ENCODE measurements at regions not wholly inside any gene's neighbourhood (a gene's known extent, or its start where the extent isn't known, plus 50 kb on each side); places are given as distances from the start of the nearest gene placed in this dataset.

GRCh38 chr4:184550476-184550875 is 76.1 kb upstream of the IRF2 start:
- no peak for FAIRE-seq
- TF ChIP-seq, protein P1, sequence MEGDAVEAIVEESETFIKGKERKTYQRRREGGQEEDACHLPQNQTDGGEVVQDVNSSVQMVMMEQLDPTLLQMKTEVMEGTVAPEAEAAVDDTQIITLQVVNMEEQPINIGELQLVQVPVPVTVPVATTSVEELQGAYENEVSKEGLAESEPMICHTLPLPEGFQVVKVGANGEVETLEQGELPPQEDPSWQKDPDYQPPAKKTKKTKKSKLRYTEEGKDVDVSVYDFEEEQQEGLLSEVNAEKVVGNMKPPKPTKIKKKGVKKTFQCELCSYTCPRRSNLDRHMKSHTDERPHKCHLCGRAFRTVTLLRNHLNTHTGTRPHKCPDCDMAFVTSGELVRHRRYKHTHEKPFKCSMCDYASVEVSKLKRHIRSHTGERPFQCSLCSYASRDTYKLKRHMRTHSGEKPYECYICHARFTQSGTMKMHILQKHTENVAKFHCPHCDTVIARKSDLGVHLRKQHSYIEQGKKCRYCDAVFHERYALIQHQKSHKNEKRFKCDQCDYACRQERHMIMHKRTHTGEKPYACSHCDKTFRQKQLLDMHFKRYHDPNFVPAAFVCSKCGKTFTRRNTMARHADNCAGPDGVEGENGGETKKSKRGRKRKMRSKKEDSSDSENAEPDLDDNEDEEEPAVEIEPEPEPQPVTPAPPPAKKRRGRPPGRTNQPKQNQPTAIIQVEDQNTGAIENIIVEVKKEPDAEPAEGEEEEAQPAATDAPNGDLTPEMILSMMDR (IDR thresholded peaks at IDR 0.05; ENCODE audit: insufficient read depth, missing control alignments), result no peak
- DNase-seq (ENCODE audit: insufficient read length, low spot score), result no peak

- DNase-seq (ENCODE audit: insufficient read length, low spot score) (no peak), FAIRE-seq (no peak)
Observed at GRCh38 chr4:184548648-184549341, 74.4 kb upstream of the IRF2 start.

GRCh38 chr4:184548316-184548647 is 73.9 kb upstream of the IRF2 start:
- DNase-seq (ENCODE audit: insufficient read length, low spot score) (no peak), FAIRE-seq (no peak)
- TF ChIP-seq, protein P1 (IDR thresholded peaks at IDR 0.05; ENCODE audit: insufficient read depth, missing control alignments), result no peak

More at GRCh38 chr4:184548648-184549341, 74.4 kb upstream of the IRF2 start:
- TF ChIP-seq, protein P1 (IDR thresholded peaks at IDR 0.05; ENCODE audit: insufficient read depth, missing control alignments), result no peak

GRCh38 chr4:184544788-184545409 is 70.5 kb upstream of the IRF2 start:
- FAIRE-seq (no peak), DNase-seq (ENCODE audit: insufficient read length, low spot score) (no peak)
- TF ChIP-seq, protein P1 (IDR thresholded peaks at IDR 0.05; ENCODE audit: insufficient read depth, missing control alignments), result no peak

- DNase-seq (ENCODE audit: insufficient read length, low spot score) (no peak), FAIRE-seq (no peak)
- TF ChIP-seq, protein P1 (IDR thresholded peaks at IDR 0.05; ENCODE audit: insufficient read depth, missing control alignments), result no peak
Observed at GRCh38 chr4:184541907-184542306, 67.6 kb upstream of the IRF2 start.

DNA sequence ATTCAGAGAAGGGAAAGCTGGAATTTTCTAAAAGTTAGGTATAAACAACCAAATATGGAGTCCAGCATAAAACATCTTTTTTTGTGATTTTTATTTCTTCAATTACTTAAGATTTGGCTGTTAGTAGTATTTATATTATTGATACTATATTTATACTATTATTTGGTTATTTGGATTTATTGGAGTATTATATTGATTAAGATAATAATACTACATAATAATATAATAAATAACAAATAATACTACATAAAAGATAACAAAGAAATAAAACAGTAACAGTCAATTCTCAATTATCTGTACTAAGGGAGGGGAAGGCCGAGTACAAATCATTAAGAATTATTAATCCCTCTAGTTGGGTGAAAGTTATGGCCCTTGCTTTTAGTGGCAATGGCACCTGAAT is 66.0 kb upstream of the IRF2 start:
- DNase-seq (ENCODE audit: insufficient read length, low spot score), result no peak
- FAIRE-seq, result no peak
- TF ChIP-seq, protein P1 (IDR thresholded peaks at IDR 0.05; ENCODE audit: insufficient read depth, missing control alignments), result no peak

- peak; percentile 48 for FAIRE-seq
- TF ChIP-seq, protein P1 (IDR thresholded peaks at IDR 0.05; ENCODE audit: insufficient read depth, missing control alignments), result peak; percentile 72
- DNase-seq (ENCODE audit: insufficient read length, low spot score), result no peak
Observed at GRCh38 chr4:184538023-184538599, 63.8 kb upstream of the IRF2 start.

All from D721Med (cell line).